ENCODE measurements at regions not wholly inside any gene's neighbourhood (a gene's known extent, or its start where the extent isn't known, plus 50 kb on each side); places are given as distances from the start of the nearest gene placed in this dataset.

GRCh38 chr7:85627791-85628586 is 441.1 kb upstream of the SEMA3D start:
- TF ChIP-seq CTCF (optimal IDR thresholded peaks at IDR 0.05 in 1 of 3, IDR thresholded peaks at IDR 0.05 in 1 of 3, conservative IDR thresholded peaks at IDR 0.05 in 1 of 3; ENCODE audit: extremely low read depth in 1 of 3, insufficient read depth in 2 of 3, low read length in 3 of 3): no peak
- TF ChIP-seq EZH2 (IDR thresholded peaks at IDR 0.05; ENCODE audit: low read length): no peak

Data from keratinocyte (primary cell).